D721Med (cell line): ENCODE measurements at regions not wholly inside any gene's neighbourhood (a gene's known extent, or its start where the extent isn't known, plus 50 kb on each side); places are given as distances from the start of the nearest gene placed in this dataset.

Source experiments
- DNase-seq: peaks from one replicate; pipeline ENCODE4 v3.0.0; 2011; ENCODE audit warnings: low spot score; ENCODE audit not compliant: insufficient read length
- FAIRE-seq: peaks from 2 replicates; lab custom pipeline; 2011; peaks lifted over from hg19 to GRCh38; lab: Jason Lieb, UNC
- CTCF ChIP-seq: IDR thresholded peaks from 2 replicates; pipeline ENCODE4 v1.5.1; 2012; ENCODE audit warnings: mild to moderate bottlenecking, control low read depth; ENCODE audit not compliant: insufficient read depth; ENCODE audit errors: missing control alignments

GRCh38 chr2:66853585-66853984 lies 418.7 kb downstream of the MEIS1 start:
- TF ChIP-seq CTCF: no peak
- no peak for DNase-seq
- no peak for FAIRE-seq

GRCh38 chr2:66854298-66854697 lies 419.4 kb downstream of the MEIS1 start:
- no peak for FAIRE-seq
- DNase-seq: no peak
- no peak for TF ChIP-seq CTCF

- DNase-seq: no peak
- no peak for TF ChIP-seq CTCF
- FAIRE-seq: no peak
These were observed 428.1 kb downstream of the MEIS1 start for GRCh38 chr2:66862885-66863650.

- FAIRE-seq: no peak
- no peak for TF ChIP-seq CTCF
These were observed 430.2 kb downstream of the MEIS1 start for GRCh38 chr2:66865161-66865560.

GRCh38 chr2:66866331-66867062 lies 431.6 kb downstream of the MEIS1 start:
- DNase-seq: no peak
- FAIRE-seq: no peak
- no peak for TF ChIP-seq CTCF

More at GRCh38 chr2:66865161-66865560, 430.2 kb downstream of the MEIS1 start:
- DNase-seq: no peak

- DNase-seq (no peak), FAIRE-seq (no peak)
These were observed 432.1 kb downstream of the MEIS1 start for GRCh38 chr2:66867063-66867441.

More at GRCh38 chr2:66867063-66867441, 432.1 kb downstream of the MEIS1 start:
- no peak for TF ChIP-seq CTCF
